ENCODE measurements at regions not wholly inside any gene's neighbourhood (a gene's known extent, or its start where the extent isn't known, plus 50 kb on each side); places are given as distances from the start of the nearest gene placed in this dataset.

GRCh38 chr3:13266005-13266404, 154.1 kb downstream of the NUP210 start:
- no peaks in the 10 kb centered on the region for H3K9me3 ChIP-seq (replicated peaks)
- H3K4me1 ChIP-seq (replicated peaks), result no peaks in the 10 kb centered on the region
- H3K27ac ChIP-seq, result no peak overlapping the region
- no peaks in the 10 kb centered on the region for H3K27me3 ChIP-seq (replicated peaks)
- no peaks in the 10 kb centered on the region for H3K36me3 ChIP-seq
- H3K4me3 ChIP-seq, result no peak overlapping the region
- no peak for DNase-seq (ENCODE audit: low read depth in 1 of 2, low spot score in 2 of 2)

- H3K9me3 ChIP-seq (replicated peaks), result no peaks in the 10 kb centered on the region
- no peaks in the 10 kb centered on the region for H3K27me3 ChIP-seq (replicated peaks)
- no peak for DNase-seq (ENCODE audit: low read depth in 1 of 2, low spot score in 2 of 2)
- no peaks in the 10 kb centered on the region for H3K4me1 ChIP-seq (replicated peaks)
- no peaks in the 10 kb centered on the region for H3K36me3 ChIP-seq
- H3K4me3 ChIP-seq, result no peak overlapping the region
- no peak overlapping the region for H3K27ac ChIP-seq
These were observed 154.6 kb downstream of the NUP210 start for GRCh38 chr3:13265507-13265906.

GRCh38 chr3:13265016-13265415, 155.1 kb downstream of the NUP210 start:
- no peak overlapping the region for H3K27ac ChIP-seq
- no peak overlapping the region for H3K4me3 ChIP-seq
- no peak for DNase-seq (ENCODE audit: low read depth in 1 of 2, low spot score in 2 of 2)
- H3K36me3 ChIP-seq, result no peaks in the 10 kb centered on the region
- no peaks in the 10 kb centered on the region for H3K4me1 ChIP-seq (replicated peaks)
- no peaks in the 10 kb centered on the region for H3K27me3 ChIP-seq (replicated peaks)
- no peaks in the 10 kb centered on the region for H3K9me3 ChIP-seq (replicated peaks)

DNA sequence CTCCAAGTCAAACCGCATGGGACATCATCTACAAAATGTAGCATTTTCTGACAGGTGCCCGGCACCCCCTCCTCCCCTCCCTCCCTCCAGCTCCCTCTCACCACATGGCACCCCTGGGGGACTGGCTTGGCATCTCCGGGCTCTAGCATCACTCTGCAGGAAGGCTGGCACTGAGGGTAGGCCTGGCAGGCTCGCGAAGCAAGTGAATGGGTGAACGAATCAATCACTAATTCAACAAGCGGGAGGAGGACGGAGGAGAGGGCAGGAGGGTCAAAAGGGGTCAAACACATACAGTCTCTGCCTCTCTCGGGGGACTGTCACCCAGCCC, 155.7 kb downstream of the NUP210 start:
- no peaks in the 10 kb centered on the region for H3K4me1 ChIP-seq (replicated peaks)

GRCh38 chr3:13263770-13264467, 156.2 kb downstream of the NUP210 start:
- Histone ChIP-seq H3K27ac (no peak overlapping the region), H3K9me3 (replicated peaks) (no peaks in the 10 kb centered on the region), H3K27me3 (replicated peaks) (no peaks in the 10 kb centered on the region), H3K4me1 (replicated peaks) (no peaks in the 10 kb centered on the region), H3K36me3 (no peaks in the 10 kb centered on the region), H3K4me3 (no peak overlapping the region)
- no peak for DNase-seq (ENCODE audit: low read depth in 1 of 2, low spot score in 2 of 2)

More for the DNA sequence above, 155.7 kb downstream of the NUP210 start:
- H3K36me3 ChIP-seq, result no peaks in the 10 kb centered on the region
- no peaks in the 10 kb centered on the region for H3K27me3 ChIP-seq (replicated peaks)
- H3K9me3 ChIP-seq (replicated peaks), result no peaks in the 10 kb centered on the region
- no peak for DNase-seq (ENCODE audit: low read depth in 1 of 2, low spot score in 2 of 2)
- no peak overlapping the region for H3K4me3 ChIP-seq
- H3K27ac ChIP-seq, result no peak overlapping the region

GRCh38 chr3:13262493-13263211, 157.5 kb downstream of the NUP210 start:
- H3K4me1 ChIP-seq (replicated peaks), result no peaks in the 10 kb centered on the region
- no peaks in the 10 kb centered on the region for H3K27me3 ChIP-seq (replicated peaks)
- H3K4me3 ChIP-seq, result no peak overlapping the region
- no peaks in the 10 kb centered on the region for H3K9me3 ChIP-seq (replicated peaks)
- H3K27ac ChIP-seq, result no peak overlapping the region
- no peaks in the 10 kb centered on the region for H3K36me3 ChIP-seq
- no peak for DNase-seq (ENCODE audit: low read depth in 1 of 2, low spot score in 2 of 2)

GRCh38 chr3:13261892-13262291, 158.2 kb downstream of the NUP210 start:
- Histone ChIP-seq H3K27me3 (replicated peaks) (no peaks in the 10 kb centered on the region), H3K9me3 (replicated peaks) (no peaks in the 10 kb centered on the region), H3K36me3 (no peaks in the 10 kb centered on the region), H3K4me3 (no peak overlapping the region), H3K27ac (no peak overlapping the region), H3K4me1 (replicated peaks) (no peaks in the 10 kb centered on the region)
- DNase-seq (ENCODE audit: low read depth in 1 of 2, low spot score in 2 of 2), result no peak

DNA sequence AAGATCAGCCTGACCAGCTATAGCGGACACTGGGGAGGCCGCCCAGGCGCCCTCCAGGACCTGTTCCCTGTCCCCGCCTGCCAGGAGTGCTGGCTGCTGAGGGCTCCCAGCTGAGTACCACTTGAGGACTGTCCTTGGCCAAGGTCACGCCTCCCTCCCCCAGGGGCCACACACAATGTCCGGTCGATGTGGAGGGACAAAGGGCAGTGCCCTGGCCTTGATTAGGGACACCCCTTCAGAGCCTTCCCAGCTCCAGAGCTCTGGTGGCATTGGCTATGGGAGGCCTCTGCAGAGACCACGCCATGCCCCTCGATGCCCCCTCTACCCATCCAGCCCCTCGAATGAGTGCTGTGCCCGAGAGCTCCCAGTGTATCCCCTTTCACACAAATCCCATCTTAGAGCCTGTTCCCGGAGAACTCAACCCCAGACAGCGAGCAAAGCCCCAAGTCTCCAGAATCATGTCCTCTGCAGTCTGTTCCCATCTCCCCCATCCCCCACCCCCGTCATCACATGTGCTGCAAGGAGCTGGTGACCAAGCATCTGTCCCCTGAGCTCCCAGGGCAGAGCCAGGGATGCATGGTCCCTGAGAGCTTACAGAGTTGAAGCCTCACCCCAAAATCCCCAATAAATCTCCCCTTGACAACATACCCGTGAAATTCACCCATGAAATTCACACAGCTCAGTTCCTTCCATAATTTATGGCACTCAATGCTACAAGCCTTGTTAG, 158.9 kb downstream of the NUP210 start:
- Histone ChIP-seq H3K36me3 (no peaks in the 10 kb centered on the region), H3K27ac (no peak overlapping the region), H3K9me3 (replicated peaks) (no peaks in the 10 kb centered on the region), H3K4me1 (replicated peaks) (no peaks in the 10 kb centered on the region), H3K27me3 (replicated peaks) (no peaks in the 10 kb centered on the region; the same call in 1 of the 2 replicates), H3K4me3 (no peak overlapping the region)
- DNase-seq (ENCODE audit: low read depth in 1 of 2, low spot score in 2 of 2), result no peak

GRCh38 chr3:13260259-13261103, 159.6 kb downstream of the NUP210 start:
- H3K4me3 ChIP-seq, result no peak overlapping the region
- no peaks in the 10 kb centered on the region; the same call in 1 of the 2 replicates for H3K27me3 ChIP-seq (replicated peaks)
- no peaks in the 10 kb centered on the region for H3K4me1 ChIP-seq (replicated peaks)
- no peaks in the 10 kb centered on the region for H3K9me3 ChIP-seq (replicated peaks)
- H3K36me3 ChIP-seq, result no peaks in the 10 kb centered on the region
- no peak overlapping the region for H3K27ac ChIP-seq
- DNase-seq (ENCODE audit: low read depth in 1 of 2, low spot score in 2 of 2), result no peak

DNA sequence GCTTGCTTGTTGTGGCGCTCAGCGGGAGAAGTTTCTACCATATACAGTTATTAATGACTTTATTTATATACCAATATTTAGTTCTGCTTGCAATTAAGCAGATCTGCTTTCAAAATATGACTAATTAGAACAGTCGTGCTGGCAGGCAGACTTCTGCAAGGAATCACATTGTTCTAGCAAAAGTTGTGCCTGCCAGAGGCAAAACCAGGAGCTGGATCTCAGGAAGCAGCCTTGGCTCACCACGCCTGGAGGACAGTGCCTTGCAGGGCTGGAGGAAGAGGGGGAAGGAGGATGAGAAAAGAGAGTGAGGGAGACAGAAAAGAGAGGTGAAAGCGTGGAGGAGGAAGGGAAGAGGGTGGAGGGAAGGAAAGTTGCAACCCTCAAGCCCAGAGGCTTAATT, 160.3 kb downstream of the NUP210 start:
- Histone ChIP-seq H3K36me3 (no peaks in the 10 kb centered on the region), H3K4me1 (replicated peaks) (no peaks in the 10 kb centered on the region), H3K27ac (no peak overlapping the region), H3K4me3 (no peak overlapping the region), H3K27me3 (replicated peaks) (no peaks in the 10 kb centered on the region; the same call in 1 of the 2 replicates), H3K9me3 (replicated peaks) (no peaks in the 10 kb centered on the region)
- no peak for DNase-seq (ENCODE audit: low read depth in 1 of 2, low spot score in 2 of 2)

GRCh38 chr3:13258986-13259514, 161.1 kb downstream of the NUP210 start:
- DNase-seq (ENCODE audit: low read depth in 1 of 2, low spot score in 2 of 2), result no peak
- no peak overlapping the region for H3K4me3 ChIP-seq
- H3K4me1 ChIP-seq (replicated peaks), result no peaks in the 10 kb centered on the region
- H3K27ac ChIP-seq, result no peak overlapping the region
- no peaks in the 10 kb centered on the region for H3K36me3 ChIP-seq
- H3K9me3 ChIP-seq (replicated peaks), result no peaks in the 10 kb centered on the region
- H3K27me3 ChIP-seq (replicated peaks), result no peaks in the 10 kb centered on the region; the same call in 1 of the 2 replicates

DNA sequence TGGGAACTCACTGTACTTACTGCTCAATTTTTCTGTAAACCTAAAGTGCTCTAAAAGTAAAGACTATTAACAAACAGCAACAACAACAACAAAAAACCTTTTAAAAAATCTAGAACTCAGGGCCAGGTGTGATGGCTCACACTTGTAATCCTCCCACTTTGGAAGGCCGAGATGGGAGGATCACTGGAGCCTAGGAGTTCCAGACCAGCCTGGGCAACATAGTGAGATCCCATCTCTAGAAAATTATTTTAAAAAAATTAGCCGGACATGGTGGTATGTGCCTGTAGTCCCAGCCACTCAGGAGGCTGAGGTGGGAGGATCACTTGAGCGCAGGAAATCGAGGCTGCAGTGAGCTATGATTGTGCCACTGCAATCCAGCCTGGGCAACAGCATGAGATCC, 161.8 kb downstream of the NUP210 start:
- H3K4me3 ChIP-seq, result no peak overlapping the region
- H3K4me1 ChIP-seq (replicated peaks), result no peaks in the 10 kb centered on the region
- no peaks in the 10 kb centered on the region for H3K36me3 ChIP-seq
- DNase-seq (ENCODE audit: low read depth in 1 of 2, low spot score in 2 of 2), result no peak
- H3K9me3 ChIP-seq (replicated peaks), result no peaks in the 10 kb centered on the region
- no peak overlapping the region for H3K27ac ChIP-seq
- H3K27me3 ChIP-seq (replicated peaks), result no peaks in the 10 kb centered on the region; the same call in 1 of the 2 replicates

DNA sequence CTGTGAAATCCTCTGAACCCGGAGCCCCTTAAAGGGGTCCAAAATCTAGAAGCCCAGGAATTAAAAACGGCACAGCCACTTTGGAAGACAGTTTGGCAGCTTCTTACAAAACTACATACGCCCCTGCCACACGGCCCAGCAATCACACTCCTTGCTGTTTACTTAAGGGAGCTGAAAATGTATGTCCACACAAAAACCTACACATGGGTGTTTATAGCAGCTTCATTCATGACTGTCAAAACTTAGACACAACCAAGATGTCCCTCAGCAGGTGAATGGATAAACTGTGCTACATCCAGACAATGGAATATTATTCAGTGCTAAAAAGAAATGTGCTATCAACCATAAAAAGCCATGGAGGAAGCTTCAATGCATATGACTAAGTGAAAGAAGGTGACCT, 162.5 kb downstream of the NUP210 start:
- DNase-seq (ENCODE audit: low read depth in 1 of 2, low spot score in 2 of 2), result no peak
- H3K27ac ChIP-seq, result no peak overlapping the region
- H3K4me1 ChIP-seq (replicated peaks), result no peaks in the 10 kb centered on the region
- no peak overlapping the region for H3K4me3 ChIP-seq
- H3K9me3 ChIP-seq (replicated peaks), result no peaks in the 10 kb centered on the region
- H3K27me3 ChIP-seq (replicated peaks), result no peaks in the 10 kb centered on the region; the same call in 1 of the 2 replicates
- no peaks in the 10 kb centered on the region for H3K36me3 ChIP-seq
